PC-9 (cell line): ENCODE measurements at regions not wholly inside any gene's neighbourhood (a gene's known extent, or its start where the extent isn't known, plus 50 kb on each side); places are given as distances from the start of the nearest gene placed in this dataset.

Source experiments
- BruUV-seq: library from RNA; stranded (reverse); fragments of 400-500 nt; replicated peaks from 2 replicates; lab custom pipeline; 2021; lab: Mats Ljungman, UMichigan
- CTCF ChIA-PET: fragments of 300-600 bp; sonication (Branson Sonifier 250); formaldehyde crosslinking; loops from one replicate; lab custom pipeline; 2022; ENCODE audit warnings: antibody characterized with exemption; lab: Charles Lee
- POLR2A ChIA-PET: fragments of 300-600 bp; sonication (Branson Sonifier 250); formaldehyde crosslinking; loops from one replicate; lab custom pipeline; 2022; ENCODE audit warnings: antibody characterized with exemption; ENCODE audit not compliant: unreplicated experiment; lab: Charles Lee
- DNase-seq, 2 experiments: peaks; one replicate each; pipeline versions ENCODE4 v3.0.0 to v3.0.0-alpha.2; 2015 to 2022; ENCODE audit warnings: mixed read lengths in 1 of 2
- H2AFZ ChIP-seq: fragments of 200-600 bp; sonication (generic); 2 replicates; pipeline ENCODE4 v1.8.1; 2017; ENCODE audit warnings: antibody characterized with exemption
- H3F3A ChIP-seq: fragments of 200-600 bp; sonication (generic); 2 replicates; pipeline ENCODE4 v1.8.1; 2017; ENCODE audit warnings: antibody characterized with exemption, mild to moderate bottlenecking, low read depth; ENCODE audit not compliant: insufficient read depth
- H3K27ac ChIP-seq: fragments of 200-600 bp; sonication (generic); 2 replicates; pipeline ENCODE4 v1.6.1; 2016; ENCODE audit warnings: mixed run types
- H3K27me3 ChIP-seq: fragments of 200-600 bp; sonication (generic); 2 replicates; pipeline ENCODE4 v1.6.1; 2016; ENCODE audit warnings: low read depth, mixed run types; ENCODE audit not compliant: insufficient read depth
- H3K36me3 ChIP-seq: fragments of 200-600 bp; sonication (generic); 2 replicates; pipeline ENCODE4 v1.6.1; 2016; ENCODE audit warnings: low read depth, mixed run types
- H3K4me1 ChIP-seq: fragments of 200-600 bp; sonication (generic); replicated peaks from 2 replicates; pipeline ENCODE4 v1.6.1; 2016; ENCODE audit warnings: mixed run types; ENCODE audit not compliant: insufficient read depth
- H3K4me2 ChIP-seq: fragments of 200-600 bp; sonication (generic); 2 replicates; pipeline ENCODE4 v1.6.1; 2017; ENCODE audit warnings: mixed run types
- H3K4me3 ChIP-seq: fragments of 200-600 bp; sonication (generic); 2 replicates; pipeline ENCODE4 v1.6.1; 2016; ENCODE audit warnings: mixed run types
- H3K79me2 ChIP-seq: fragments of 200-600 bp; sonication (generic); 2 replicates; pipeline ENCODE4 v1.6.1; 2017; ENCODE audit warnings: low read depth, mixed run types
- H3K9me2 ChIP-seq: fragments of 200-600 bp; sonication (generic); 2 replicates; pipeline ENCODE4 v1.8.1; 2017; ENCODE audit warnings: mild to moderate bottlenecking; ENCODE audit not compliant: insufficient read depth
- H3K9me3 ChIP-seq: fragments of 200-600 bp; sonication (generic); 2 replicates; pipeline ENCODE4 v1.8.1; 2016; ENCODE audit warnings: low read depth; ENCODE audit not compliant: insufficient read depth
- H4K20me1 ChIP-seq: fragments of 200-600 bp; sonication (generic); 2 replicates; pipeline ENCODE4 v1.8.1; 2017; ENCODE audit not compliant: insufficient read depth
- EZH2 ChIP-seq: fragments of 200-600 bp; sonication (generic); IDR thresholded peaks from 2 replicates; pipeline ENCODE4 v1.8.0; 2017; ENCODE audit warnings: antibody characterized with exemption, low read depth
- intact Hi-C: fragments of 100-400 bp; cut with micrococcal nuclease; formaldehyde crosslinking; loops from one replicate; pipeline ENCODE4 v1.10.0; 2022; ENCODE audit not compliant: unreplicated experiment
- TF ChIP-seq, protein P1 (sequence below): fragments of 200-600 bp; sonication (generic); conservative IDR thresholded peaks from 2 replicates; pipeline ENCODE4 v1.6.1; 2017; ENCODE audit warnings: mixed run types, antibody characterized with exemption, mild to moderate bottlenecking, moderate library complexity

- no peak overlapping the region for H3K4me3 ChIP-seq
- BruUV-seq = no TSS peak
Measured at GRCh38 chr4:81796790-81797528, 325.3 kb upstream of the RASGEF1B start.

DNA sequence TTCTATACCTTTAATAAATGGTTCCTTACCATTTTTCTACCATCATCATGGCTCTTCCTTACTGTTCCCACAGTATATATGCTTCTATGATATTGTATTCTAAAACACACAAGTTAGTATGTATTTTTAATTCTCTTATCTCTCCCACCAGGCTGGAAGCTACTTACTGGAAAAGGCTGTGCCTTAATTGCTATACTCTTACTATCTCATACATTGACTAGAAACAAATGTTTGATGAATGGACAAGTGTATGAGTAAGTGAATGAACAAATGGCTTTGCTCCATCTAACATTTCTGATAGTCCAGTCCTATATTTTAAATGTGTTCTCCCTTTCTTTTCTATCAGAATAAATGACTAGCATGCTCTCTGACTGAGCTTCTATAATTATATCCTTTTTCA lies 320.8 kb upstream of the RASGEF1B start:
- TF ChIP-seq, protein P1, sequence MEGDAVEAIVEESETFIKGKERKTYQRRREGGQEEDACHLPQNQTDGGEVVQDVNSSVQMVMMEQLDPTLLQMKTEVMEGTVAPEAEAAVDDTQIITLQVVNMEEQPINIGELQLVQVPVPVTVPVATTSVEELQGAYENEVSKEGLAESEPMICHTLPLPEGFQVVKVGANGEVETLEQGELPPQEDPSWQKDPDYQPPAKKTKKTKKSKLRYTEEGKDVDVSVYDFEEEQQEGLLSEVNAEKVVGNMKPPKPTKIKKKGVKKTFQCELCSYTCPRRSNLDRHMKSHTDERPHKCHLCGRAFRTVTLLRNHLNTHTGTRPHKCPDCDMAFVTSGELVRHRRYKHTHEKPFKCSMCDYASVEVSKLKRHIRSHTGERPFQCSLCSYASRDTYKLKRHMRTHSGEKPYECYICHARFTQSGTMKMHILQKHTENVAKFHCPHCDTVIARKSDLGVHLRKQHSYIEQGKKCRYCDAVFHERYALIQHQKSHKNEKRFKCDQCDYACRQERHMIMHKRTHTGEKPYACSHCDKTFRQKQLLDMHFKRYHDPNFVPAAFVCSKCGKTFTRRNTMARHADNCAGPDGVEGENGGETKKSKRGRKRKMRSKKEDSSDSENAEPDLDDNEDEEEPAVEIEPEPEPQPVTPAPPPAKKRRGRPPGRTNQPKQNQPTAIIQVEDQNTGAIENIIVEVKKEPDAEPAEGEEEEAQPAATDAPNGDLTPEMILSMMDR = no peak
- TF ChIP-seq EZH2 = no peak
- Histone ChIP-seq H3K4me1 (no peaks in the 10 kb centered on the region), H3K27ac (no peak overlapping the region), H3F3A (no peaks in the 10 kb centered on the region), H3K4me3 (no peak overlapping the region), H3K4me2 (no peak overlapping the region), H3K79me2 (no peaks in the 10 kb centered on the region), H2AFZ (no peak overlapping the region), H3K9me3 (no peaks in the 10 kb centered on the region), H3K9me2 (no peaks in the 10 kb centered on the region), H3K27me3 (no peaks in the 10 kb centered on the region), H3K36me3 (no peaks in the 10 kb centered on the region), H4K20me1 (no peaks in the 10 kb centered on the region)
- POLR2A ChIA-PET = no interaction called here
- no TSS peak for BruUV-seq
- no peak for DNase-seq
- intact Hi-C loops = no loop called here
- CTCF ChIA-PET = interaction anchor here (0.7 kb wide), 1 partner anchor 1284 kb away, joined by 4 read pairs; no protein-coding TSS in a partner anchor

More at GRCh38 chr4:81796790-81797528, 325.3 kb upstream of the RASGEF1B start:
- no peaks in the 10 kb centered on the region for H3K9me3 ChIP-seq
- H3K9me2 ChIP-seq = no peaks in the 10 kb centered on the region
- no peaks in the 10 kb centered on the region for H3K27me3 ChIP-seq
- POLR2A ChIA-PET = no interaction called here
- no peak overlapping the region for H3K27ac ChIP-seq
- TF ChIP-seq EZH2 = no peak
- TF ChIP-seq, protein P1 = no peak
- CTCF ChIA-PET = no interaction called here
- intact Hi-C loops = no loop called here
- H3K4me2 ChIP-seq = no peak overlapping the region
- H3K36me3 ChIP-seq = no peaks in the 10 kb centered on the region
- H3K79me2 ChIP-seq = no peaks in the 10 kb centered on the region
- no peaks in the 10 kb centered on the region for H4K20me1 ChIP-seq
- no peaks in the 10 kb centered on the region for H3K4me1 ChIP-seq
- H2AFZ ChIP-seq = no peak overlapping the region
- no peaks in the 10 kb centered on the region for H3F3A ChIP-seq
- no peak for DNase-seq

- Histone ChIP-seq H4K20me1 (no peaks in the 10 kb centered on the region), H3K9me2 (no peaks in the 10 kb centered on the region), H3F3A (no peaks in the 10 kb centered on the region), H3K9me3 (no peaks in the 10 kb centered on the region), H3K36me3 (no peaks in the 10 kb centered on the region), H3K4me2 (no peak overlapping the region), H3K79me2 (no peaks in the 10 kb centered on the region), H3K27me3 (no peaks in the 10 kb centered on the region), H3K4me1 (no peaks in the 10 kb centered on the region), H3K27ac (no peak overlapping the region), H3K4me3 (no peak overlapping the region), H2AFZ (no peak overlapping the region)
- CTCF ChIA-PET = no interaction called here
- no peak for DNase-seq
- intact Hi-C loops = no loop called here
- no TSS peak for BruUV-seq
- POLR2A ChIA-PET = no interaction called here
- TF ChIP-seq EZH2 = no peak
- TF ChIP-seq, protein P1 = no peak
Measured at GRCh38 chr4:81790477-81790876, 318.8 kb upstream of the RASGEF1B start.
